SK-N-SH (cell line): ENCODE measurements at regions not wholly inside any gene's neighbourhood (a gene's known extent, or its start where the extent isn't known, plus 50 kb on each side); places are given as distances from the start of the nearest gene placed in this dataset.

ENCODE experiments used
- CTCF ChIA-PET: fragments of 300-600, 350-600 bp; formaldehyde crosslinking; extraction: SDS; loops from one replicate; lab custom pipeline; 2021; lab: Yijun Ruan, JAX
- POLR2A ChIA-PET: fragments of 350-600 bp; sonication (Branson Sonifier 250); formaldehyde crosslinking; extraction: SDS; loops from one replicate; lab custom pipeline; 2020; ENCODE audit warnings: antibody characterized with exemption, inconsistent platforms; lab: Yijun Ruan, JAX
- DNase-seq: peaks from one replicate; pipeline ENCODE4 v3.0.0; 2012
- H2AFZ ChIP-seq: fragments of 200-600 bp; sonication (generic); 2 replicates; pipeline ENCODE4 v1.8.1; 2016; ENCODE audit warnings: antibody characterized with exemption, mild to moderate bottlenecking, low read depth
- H3F3A ChIP-seq: fragments of 200-600 bp; sonication (generic); replicated peaks from 2 replicates; pipeline ENCODE3; 2016; ENCODE audit warnings: antibody characterized with exemption, mild to moderate bottlenecking; ENCODE audit not compliant: insufficient read depth
- H3K27ac ChIP-seq, 2 experiments: fragments of 200-500 bp in 1 of 2; fragments of 200-600 bp in 1 of 2; sonication (Bioruptor generic) in 1 of 2; sonication (generic), shearing (Covaris generic) in 1 of 2; 2 replicates each; pipeline versions ENCODE4 v1.5.1 to v1.6.1; 2014 to 2016; ENCODE audit warnings: low read depth in 2 of 2, inconsistent platforms in 1 of 2, low read length in 1 of 2, mild to moderate bottlenecking in 1 of 2, mixed read lengths in 1 of 2
- H3K27me3 ChIP-seq: fragments of 200-600 bp; sonication (generic), shearing (Covaris generic); 2 replicates; pipeline ENCODE4 v1.6.1; 2016; ENCODE audit warnings: mixed run types; ENCODE audit not compliant: insufficient read depth
- H3K36me3 ChIP-seq, 2 experiments: fragments of 200-500 bp in 1 of 2; fragments of 200-600 bp in 1 of 2; sonication (Bioruptor generic) in 1 of 2; sonication (generic) in 1 of 2; replicated peaks in 1 of 2; 2 replicates each; pipeline versions ENCODE3 to v1.5.1; 2014 to 2016; ENCODE audit warnings: low read length in 1 of 2, mild to moderate bottlenecking in 1 of 2; ENCODE audit not compliant: insufficient read depth in 2 of 2, control insufficient read depth in 1 of 2
- H3K4me1 ChIP-seq, 2 experiments: fragments of 200-500 bp in 1 of 2; fragments of 200-600 bp in 1 of 2; sonication (Bioruptor generic) in 1 of 2; sonication (generic), shearing (Covaris generic) in 1 of 2; 2 replicates each; pipeline versions ENCODE4 v1.5.1 to v1.6.1; 2014 to 2016; ENCODE audit warnings: low read depth in 1 of 2, low read length in 1 of 2, mixed run types in 1 of 2; ENCODE audit not compliant: insufficient read depth in 2 of 2, control insufficient read depth in 1 of 2
- H3K4me2 ChIP-seq: fragments of 200-600 bp; sonication (generic), shearing (Covaris generic); 2 replicates; pipeline ENCODE4 v1.6.1; 2017; ENCODE audit warnings: mixed run types
- H3K4me3 ChIP-seq, 2 experiments: fragments of 200-500 bp in 1 of 2; fragments of 200-600 bp in 1 of 2; sonication (Bioruptor generic) in 1 of 2; sonication (generic), shearing (Covaris generic) in 1 of 2; 2 replicates each; pipeline versions ENCODE4 v1.5.1 to v1.8.1; 2014 to 2016; ENCODE audit warnings: low read depth in 2 of 2, inconsistent platforms in 1 of 2, low read length in 1 of 2, mild to moderate bottlenecking in 1 of 2, mixed read lengths in 1 of 2, moderate library complexity in 1 of 2
- H3K79me2 ChIP-seq: fragments of 200-600 bp; sonication (generic); 2 replicates; pipeline ENCODE4 v1.8.1; 2017; ENCODE audit warnings: mild to moderate bottlenecking; ENCODE audit not compliant: insufficient read depth
- H3K9ac ChIP-seq: fragments of 200-600 bp; sonication (generic); 2 replicates; pipeline ENCODE4 v1.6.1; 2017; ENCODE audit warnings: mixed run types
- H3K9me2 ChIP-seq: fragments of 200-600 bp; sonication (generic); 2 replicates; pipeline ENCODE4 v1.6.1; 2017; ENCODE audit warnings: mixed run types
- H3K9me3 ChIP-seq: fragments of 200-600 bp; sonication (generic); 2 replicates; pipeline ENCODE4 v1.6.1; 2017; ENCODE audit warnings: mixed run types, mild to moderate bottlenecking, moderate library complexity
- H4K20me1 ChIP-seq: fragments of 200-600 bp; sonication (generic); 2 replicates; pipeline ENCODE4 v1.6.1; 2017; ENCODE audit warnings: mild to moderate bottlenecking, mixed run types; ENCODE audit not compliant: insufficient read depth
- CHD2 ChIP-seq: fragments of 150-350 bp; IDR thresholded peaks from 2 replicates; pipeline ENCODE4 v1.6.1; 2018; ENCODE audit warnings: low read length; ENCODE audit not compliant: partially characterized antibody
- EP300 ChIP-seq, 2 experiments: IDR thresholded peaks; 2 replicates each; pipeline versions ENCODE4 v1.4.0 to v1.6.1; 2012; ENCODE audit warnings: borderline replicate concordance in 1 of 2, low read depth in 1 of 2, low read length in 1 of 2
- EZH2phosphoT487 ChIP-seq: fragments of 200-600 bp; sonication (generic); IDR thresholded peaks from 2 replicates; pipeline ENCODE4 v1.6.1; 2017; ENCODE audit warnings: low read depth, mixed run types, mild to moderate bottlenecking, antibody characterized with exemption, moderate library complexity, borderline replicate concordance
- FOXJ3 ChIP-seq: sonication (generic); formaldehyde crosslinking; IDR thresholded peaks from 2 replicates; pipeline ENCODE4 v1.5.1; 2020; ENCODE audit warnings: mild to moderate bottlenecking, missing genetic modification reagents
- FOXM1 ChIP-seq: IDR thresholded peaks from 2 replicates; pipeline ENCODE4 v1.4.0; 2012; ENCODE audit warnings: low read depth, mild to moderate bottlenecking
- IRF3 ChIP-seq: fragments of 150-350 bp; IDR thresholded peaks from 2 replicates; pipeline ENCODE4 v1.6.1; 2016; ENCODE audit warnings: mild to moderate bottlenecking, low read depth, low read length
- NFIC ChIP-seq: IDR thresholded peaks from 2 replicates; pipeline ENCODE4 v1.4.0; 2012; ENCODE audit warnings: borderline replicate concordance
- PBX3 ChIP-seq: IDR thresholded peaks from 2 replicates; pipeline ENCODE4; 2012
- RAD21 ChIP-seq: IDR thresholded peaks from 2 replicates; pipeline ENCODE4 v1.6.1; 2012; ENCODE audit warnings: mild to moderate bottlenecking, low read length
- REST ChIP-seq: IDR thresholded peaks from 2 replicates; pipeline ENCODE4 v1.6.1; 2012; ENCODE audit warnings: mild to moderate bottlenecking, low read depth, low read length, moderate library complexity
- RXRA ChIP-seq: IDR thresholded peaks from 2 replicates; pipeline ENCODE4 v1.4.0; 2012; ENCODE audit warnings: low read depth, mild to moderate bottlenecking, borderline replicate concordance
- SIN3A ChIP-seq: IDR thresholded peaks from 2 replicates; pipeline ENCODE4 v1.6.1; 2012; ENCODE audit warnings: low read depth, mild to moderate bottlenecking, low read length, moderate library complexity, borderline replicate concordance
- SMC3 ChIP-seq: IDR thresholded peaks from 2 replicates; pipeline ENCODE4 v1.6.1; 2012; ENCODE audit warnings: low read depth, low read length, improper control_type of control experiment
- TAF1 ChIP-seq: IDR thresholded peaks from 2 replicates; pipeline ENCODE4 v1.6.1; 2012; ENCODE audit warnings: low read depth, mild to moderate bottlenecking, low read length, moderate library complexity, borderline replicate concordance
- TEAD4 ChIP-seq: IDR thresholded peaks from 2 replicates; pipeline ENCODE4 v1.4.0; 2012; ENCODE audit warnings: mild to moderate bottlenecking, borderline replicate concordance; ENCODE audit not compliant: insufficient read depth
- USF1 ChIP-seq: IDR thresholded peaks from 2 replicates; pipeline ENCODE4 v1.4.0; 2012; ENCODE audit warnings: low read depth, borderline replicate concordance
- WGBS: methylation state at CpG from one replicate; pipeline ENCODE4 v1.1.6; 2017; ENCODE audit warnings: low lambda C conversion rate; 5-methylcytosine and 5-hydroxymethylcytosine counted together

GRCh38 chr2:186105016-186105724 is 366.6 kb downstream of the FSIP2 start (continued):
- TF ChIP-seq NFIC (no peak), TEAD4 (no peak), RAD21 (no peak), FOXM1 (no peak), CHD2 (no peak), PBX3 (peak; percentile 73), EP300 (IDR thresholded peaks at IDR 0.05; ENCODE audit: borderline replicate concordance in 1 of 2, low read depth in 1 of 2, low read length in 1 of 2) (peak in 1 of 2 experiments; percentile 48; a peak in 1 of 4 replicates), SMC3 (no peak), USF1 (no peak), TAF1 (no peak)
- TF ChIP-seq, all 33 proteins: peak for 5

GRCh38 chr2:186108470-186108869 is 369.9 kb downstream of the FSIP2 start:
- WGBS: 100% methylated on average over 1 of the region's 1 CpG
- POLR2A ChIA-PET: no interaction called here

GRCh38 chr2:186113284-186113683 is 372.8 kb upstream of the ZC3H15 start:
- no peaks in the 10 kb centered on the region for H3K79me2 ChIP-seq
- H3F3A ChIP-seq: no peaks in the 10 kb centered on the region
- no peak overlapping the region for H3K4me2 ChIP-seq
- H2AFZ ChIP-seq: no peak overlapping the region
- no peak for TF ChIP-seq FOXJ3 (CRISPR knock-in tag)
- no peak for TF ChIP-seq REST
- TF ChIP-seq SIN3A: no peak
- TF ChIP-seq IRF3: no peak
- no peak for TF ChIP-seq PBX3
- TF ChIP-seq RXRA: no peak
- TF ChIP-seq EZH2phosphoT487: no peak
- no peak for TF ChIP-seq CHD2
- H3K27me3 ChIP-seq: no peaks in the 10 kb centered on the region
- CTCF ChIA-PET: no interaction called here
- no peaks in the 10 kb centered on the region for H4K20me1 ChIP-seq
- no peak for DNase-seq
- H3K9ac ChIP-seq: no peak overlapping the region
- 68% methylated on average over 2 of the region's 2 CpGs for WGBS
- no peaks in the 10 kb centered on the region for H3K36me3 ChIP-seq
- H3K27ac ChIP-seq: no peak overlapping the region
- H3K9me2 ChIP-seq: no peaks in the 10 kb centered on the region
- no peaks in the 10 kb centered on the region for H3K9me3 ChIP-seq
- no peaks in the 10 kb centered on the region for H3K4me1 ChIP-seq
- POLR2A ChIA-PET: no interaction called here
- no peak overlapping the region for H3K4me3 ChIP-seq

More at GRCh38 chr2:186108470-186108869, 369.9 kb downstream of the FSIP2 start:
- Histone ChIP-seq H2AFZ (no peak overlapping the region), H3K27me3 (no peaks in the 10 kb centered on the region), H3K9ac (no peak overlapping the region), H3K4me3 (no peak overlapping the region), H3K36me3 (no peaks in the 10 kb centered on the region), H3K9me3 (no peaks in the 10 kb centered on the region), H4K20me1 (no peaks in the 10 kb centered on the region), H3K4me2 (no peak overlapping the region), H3F3A (no peaks in the 10 kb centered on the region), H3K27ac (no peak overlapping the region), H3K9me2 (0 out of 2 replicates have a peak, but pooled peaks cover 5% of the 10 kb centered on the region), H3K4me1 (no peaks in the 10 kb centered on the region), H3K79me2 (no peaks in the 10 kb centered on the region)
- CTCF ChIA-PET: no interaction called here
- no peak for TF ChIP-seq FOXJ3 (CRISPR knock-in tag)
- TF ChIP-seq TEAD4: no peak
- DNase-seq: no peak
